NB4 (cell line): ENCODE measurements at regions not wholly inside any gene's neighbourhood (a gene's known extent, or its start where the extent isn't known, plus 50 kb on each side); places are given as distances from the start of the nearest gene placed in this dataset.

Experiments used
- POLR2A ChIP-seq: IDR thresholded peaks from 2 replicates; pipeline ENCODE4 v1.6.1; 2011; ENCODE audit warnings: mild to moderate bottlenecking; ENCODE audit not compliant: insufficient read length; ENCODE audit errors: extremely low read depth
- TF ChIP-seq, protein P1 (sequence below): IDR thresholded peaks from one replicate; pipeline ENCODE4 v1.5.1; 2012; ENCODE audit warnings: low read depth, low read length
- TF ChIP-seq, protein P2 (sequence below): IDR thresholded peaks from 2 replicates; pipeline ENCODE4 v1.6.1; 2011; ENCODE audit warnings: low read depth, low read length

DNA sequence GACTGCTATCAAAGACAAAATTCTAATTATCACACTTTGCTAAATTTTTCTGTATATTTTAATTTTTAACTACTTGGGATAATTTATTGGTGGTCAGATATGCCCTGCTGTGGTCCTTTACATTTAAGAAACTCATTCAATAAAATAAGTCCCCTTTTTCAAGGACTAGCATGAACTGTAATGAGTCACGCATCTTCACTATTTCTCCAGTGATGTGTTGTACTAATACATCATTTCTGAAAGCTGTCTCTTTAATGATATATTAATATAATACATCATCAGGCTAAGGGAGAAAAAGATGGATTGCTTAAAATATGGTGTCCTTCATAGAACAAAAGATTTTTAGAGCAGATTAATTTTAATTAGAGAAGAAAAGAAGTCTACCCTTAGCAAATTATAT lies 901.4 kb downstream of the DIPK2A start:
- TF ChIP-seq POLR2A, result no peak
- TF ChIP-seq, protein P1, sequence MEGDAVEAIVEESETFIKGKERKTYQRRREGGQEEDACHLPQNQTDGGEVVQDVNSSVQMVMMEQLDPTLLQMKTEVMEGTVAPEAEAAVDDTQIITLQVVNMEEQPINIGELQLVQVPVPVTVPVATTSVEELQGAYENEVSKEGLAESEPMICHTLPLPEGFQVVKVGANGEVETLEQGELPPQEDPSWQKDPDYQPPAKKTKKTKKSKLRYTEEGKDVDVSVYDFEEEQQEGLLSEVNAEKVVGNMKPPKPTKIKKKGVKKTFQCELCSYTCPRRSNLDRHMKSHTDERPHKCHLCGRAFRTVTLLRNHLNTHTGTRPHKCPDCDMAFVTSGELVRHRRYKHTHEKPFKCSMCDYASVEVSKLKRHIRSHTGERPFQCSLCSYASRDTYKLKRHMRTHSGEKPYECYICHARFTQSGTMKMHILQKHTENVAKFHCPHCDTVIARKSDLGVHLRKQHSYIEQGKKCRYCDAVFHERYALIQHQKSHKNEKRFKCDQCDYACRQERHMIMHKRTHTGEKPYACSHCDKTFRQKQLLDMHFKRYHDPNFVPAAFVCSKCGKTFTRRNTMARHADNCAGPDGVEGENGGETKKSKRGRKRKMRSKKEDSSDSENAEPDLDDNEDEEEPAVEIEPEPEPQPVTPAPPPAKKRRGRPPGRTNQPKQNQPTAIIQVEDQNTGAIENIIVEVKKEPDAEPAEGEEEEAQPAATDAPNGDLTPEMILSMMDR, result no peak
- TF ChIP-seq, protein P2, sequence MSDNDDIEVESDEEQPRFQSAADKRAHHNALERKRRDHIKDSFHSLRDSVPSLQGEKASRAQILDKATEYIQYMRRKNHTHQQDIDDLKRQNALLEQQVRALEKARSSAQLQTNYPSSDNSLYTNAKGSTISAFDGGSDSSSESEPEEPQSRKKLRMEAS, result no peak
